ENCODE measurements at regions not wholly inside any gene's neighbourhood (a gene's known extent, or its start where the extent isn't known, plus 50 kb on each side); places are given as distances from the start of the nearest gene placed in this dataset.

GRCh38 chr2:238670111-238670585 lies 177.7 kb upstream of the TWIST2 start:
- Histone ChIP-seq H3K36me3 (ENCODE audit: insufficient read depth, low read length) (no peaks in the 10 kb centered on the region), H3K9me3 (ENCODE audit: control insufficient read depth, insufficient read depth, low read length) (no peaks in the 10 kb centered on the region; the same call in 1 of the 2 replicates), H3K9ac (ENCODE audit: low read depth, low read length) (no peak overlapping the region), H3K4me1 (ENCODE audit: insufficient read depth, low read length) (no peaks in the 10 kb centered on the region)

GRCh38 chr2:238682536-238682935 lies 165.3 kb upstream of the TWIST2 start:
- Histone ChIP-seq H3K4me1 (ENCODE audit: insufficient read depth, low read length) (no peaks in the 10 kb centered on the region), H3K36me3 (ENCODE audit: insufficient read depth, low read length) (no peaks in the 10 kb centered on the region), H3K9me3 (ENCODE audit: control insufficient read depth, insufficient read depth, low read length) (no peaks in the 10 kb centered on the region), H3K9ac (ENCODE audit: low read depth, low read length) (no peak overlapping the region)

GRCh38 chr2:238684362-238685326 lies 163.2 kb upstream of the TWIST2 start:
- Histone ChIP-seq H3K4me1 (ENCODE audit: insufficient read depth, low read length) (no peaks in the 10 kb centered on the region), H3K9ac (ENCODE audit: low read depth, low read length) (no peak overlapping the region), H3K36me3 (ENCODE audit: insufficient read depth, low read length) (no peaks in the 10 kb centered on the region)

GRCh38 chr2:238685327-238685709 lies 162.6 kb upstream of the TWIST2 start:
- Histone ChIP-seq H3K9ac (ENCODE audit: low read depth, low read length) (no peak overlapping the region), H3K36me3 (ENCODE audit: insufficient read depth, low read length) (no peaks in the 10 kb centered on the region), H3K9me3 (ENCODE audit: control insufficient read depth, insufficient read depth, low read length) (no peaks in the 10 kb centered on the region), H3K4me1 (ENCODE audit: insufficient read depth, low read length) (no peaks in the 10 kb centered on the region)

More at GRCh38 chr2:238684362-238685326, 163.2 kb upstream of the TWIST2 start:
- no peaks in the 10 kb centered on the region for H3K9me3 ChIP-seq (ENCODE audit: control insufficient read depth, insufficient read depth, low read length)

- no peak overlapping the region for H3K9ac ChIP-seq (ENCODE audit: low read depth, low read length)
Observed at GRCh38 chr2:238685713-238686112, 162.2 kb upstream of the TWIST2 start.

GRCh38 chr2:238686223-238686622 lies 161.7 kb upstream of the TWIST2 start:
- no peaks in the 10 kb centered on the region for H3K4me1 ChIP-seq (ENCODE audit: insufficient read depth, low read length)
- H3K36me3 ChIP-seq (ENCODE audit: insufficient read depth, low read length): no peaks in the 10 kb centered on the region
- H3K9ac ChIP-seq (ENCODE audit: low read depth, low read length): no peak overlapping the region
- H3K9me3 ChIP-seq (ENCODE audit: control insufficient read depth, insufficient read depth, low read length): no peaks in the 10 kb centered on the region

More at GRCh38 chr2:238685713-238686112, 162.2 kb upstream of the TWIST2 start:
- Histone ChIP-seq H3K9me3 (ENCODE audit: control insufficient read depth, insufficient read depth, low read length) (no peaks in the 10 kb centered on the region), H3K4me1 (ENCODE audit: insufficient read depth, low read length) (no peaks in the 10 kb centered on the region), H3K36me3 (ENCODE audit: insufficient read depth, low read length) (no peaks in the 10 kb centered on the region)

GRCh38 chr2:238688193-238689153 lies 159.4 kb upstream of the TWIST2 start:
- H3K36me3 ChIP-seq (ENCODE audit: insufficient read depth, low read length): no peaks in the 10 kb centered on the region
- no peaks in the 10 kb centered on the region for H3K4me1 ChIP-seq (ENCODE audit: insufficient read depth, low read length)
- no peaks in the 10 kb centered on the region for H3K9me3 ChIP-seq (ENCODE audit: control insufficient read depth, insufficient read depth, low read length)
- no peak overlapping the region for H3K9ac ChIP-seq (ENCODE audit: low read depth, low read length)

GRCh38 chr2:238689331-238689730 lies 158.6 kb upstream of the TWIST2 start:
- Histone ChIP-seq H3K4me1 (ENCODE audit: insufficient read depth, low read length) (no peaks in the 10 kb centered on the region), H3K36me3 (ENCODE audit: insufficient read depth, low read length) (no peaks in the 10 kb centered on the region), H3K9me3 (ENCODE audit: control insufficient read depth, insufficient read depth, low read length) (no peaks in the 10 kb centered on the region), H3K9ac (ENCODE audit: low read depth, low read length) (no peak overlapping the region)

GRCh38 chr2:238689871-238690389 lies 158.0 kb upstream of the TWIST2 start:
- H3K4me1 ChIP-seq (ENCODE audit: insufficient read depth, low read length): no peaks in the 10 kb centered on the region
- H3K9me3 ChIP-seq (ENCODE audit: control insufficient read depth, insufficient read depth, low read length): no peaks in the 10 kb centered on the region
- no peaks in the 10 kb centered on the region for H3K36me3 ChIP-seq (ENCODE audit: insufficient read depth, low read length)
- no peak overlapping the region for H3K9ac ChIP-seq (ENCODE audit: low read depth, low read length)

GRCh38 chr2:238690511-238690910 lies 157.4 kb upstream of the TWIST2 start:
- Histone ChIP-seq H3K36me3 (ENCODE audit: insufficient read depth, low read length) (no peaks in the 10 kb centered on the region), H3K9me3 (ENCODE audit: control insufficient read depth, insufficient read depth, low read length) (no peaks in the 10 kb centered on the region), H3K4me1 (ENCODE audit: insufficient read depth, low read length) (no peaks in the 10 kb centered on the region), H3K9ac (ENCODE audit: low read depth, low read length) (no peak overlapping the region)

GRCh38 chr2:238691596-238692491 lies 156.0 kb upstream of the TWIST2 start:
- H3K9ac ChIP-seq (ENCODE audit: low read depth, low read length): no peak overlapping the region
- H3K4me1 ChIP-seq (ENCODE audit: insufficient read depth, low read length): no peaks in the 10 kb centered on the region
- no peaks in the 10 kb centered on the region for H3K9me3 ChIP-seq (ENCODE audit: control insufficient read depth, insufficient read depth, low read length)
- no peaks in the 10 kb centered on the region for H3K36me3 ChIP-seq (ENCODE audit: insufficient read depth, low read length)

GRCh38 chr2:238692562-238692961 lies 155.3 kb upstream of the TWIST2 start:
- Histone ChIP-seq H3K4me1 (ENCODE audit: insufficient read depth, low read length) (no peaks in the 10 kb centered on the region), H3K36me3 (ENCODE audit: insufficient read depth, low read length) (no peaks in the 10 kb centered on the region), H3K9ac (ENCODE audit: low read depth, low read length) (no peak overlapping the region), H3K9me3 (ENCODE audit: control insufficient read depth, insufficient read depth, low read length) (no peaks in the 10 kb centered on the region)

- H3K4me1 ChIP-seq (ENCODE audit: insufficient read depth, low read length): no peaks in the 10 kb centered on the region
- no peak overlapping the region for H3K9ac ChIP-seq (ENCODE audit: low read depth, low read length)
- no peaks in the 10 kb centered on the region for H3K9me3 ChIP-seq (ENCODE audit: control insufficient read depth, insufficient read depth, low read length)
- H3K36me3 ChIP-seq (ENCODE audit: insufficient read depth, low read length): no peaks in the 10 kb centered on the region
Observed at GRCh38 chr2:238693337-238694093, 154.4 kb upstream of the TWIST2 start.
